ENCODE measurements at regions not wholly inside any gene's neighbourhood (a gene's known extent, or its start where the extent isn't known, plus 50 kb on each side); places are given as distances from the start of the nearest gene placed in this dataset.

GRCh38 chr2:223530811-223531210, 71.3 kb downstream of the SCG2 start:
- FAIRE-seq: no peak

GRCh38 chr2:223532161-223532560, 70.0 kb downstream of the SCG2 start:
- FAIRE-seq: no peak

- no peak for FAIRE-seq
Observed at GRCh38 chr2:223532712-223533111, 69.4 kb downstream of the SCG2 start.

- no peak for FAIRE-seq
Observed at GRCh38 chr2:223536546-223536945, 65.6 kb downstream of the SCG2 start.

- no peak for FAIRE-seq
Observed at GRCh38 chr2:223537115-223537514, 65.0 kb downstream of the SCG2 start.

GRCh38 chr2:223537651-223538601, 64.2 kb downstream of the SCG2 start:
- FAIRE-seq: no peak

- no peak for FAIRE-seq
Observed at GRCh38 chr2:223538920-223539440, 63.2 kb downstream of the SCG2 start.

- FAIRE-seq: no peak
Observed at GRCh38 chr2:223541546-223541945, 60.6 kb downstream of the SCG2 start.

GRCh38 chr2:223542501-223542900, 59.7 kb downstream of the SCG2 start:
- FAIRE-seq: no peak

GRCh38 chr2:223545406-223545805, 56.8 kb downstream of the SCG2 start:
- FAIRE-seq: no peak

- FAIRE-seq: no peak
Observed at GRCh38 chr2:223545830-223546229, 56.3 kb downstream of the SCG2 start.

Measured in G401.6 (cell line).